Activated naive CD8-positive, alpha-beta T cell (primary cell): ENCODE measurements at regions not wholly inside any gene's neighbourhood (a gene's known extent, or its start where the extent isn't known, plus 50 kb on each side); places are given as distances from the start of the nearest gene placed in this dataset.

Experiments used
- H3K27ac Mint-ChIP-seq: one replicate; pipeline ENCODE4 v1.8.0; 2021; ENCODE audit warnings: mixed read lengths
- H3K27me3 Mint-ChIP-seq: one replicate; pipeline ENCODE4 v1.8.0; 2021; ENCODE audit warnings: mixed read lengths
- H3K36me3 Mint-ChIP-seq: one replicate; pipeline ENCODE4 v1.8.0; 2021; ENCODE audit warnings: mixed read lengths
- H3K4me1 Mint-ChIP-seq: one replicate; pipeline ENCODE4 v1.8.0; 2021; ENCODE audit warnings: low read depth, mixed read lengths
- H3K4me3 Mint-ChIP-seq: one replicate; pipeline ENCODE4 v1.8.0; 2021; ENCODE audit warnings: mild to moderate bottlenecking, mixed read lengths
- H3K9me3 Mint-ChIP-seq: one replicate; pipeline ENCODE4 v1.8.0; 2021; ENCODE audit warnings: low read depth, mixed read lengths

GRCh38 chr3:66582721-66583423 lies 82.0 kb upstream of the LRIG1 start:
- peaks cover 10% of the 10 kb centered on the region for H3K36me3 Mint-ChIP-seq
- H3K4me1 Mint-ChIP-seq, result peaks cover 15% of the 10 kb centered on the region
- H3K27ac Mint-ChIP-seq, result no peak overlapping the region
- H3K9me3 Mint-ChIP-seq, result peaks cover 14% of the 10 kb centered on the region
- H3K4me3 Mint-ChIP-seq, result no peak overlapping the region
- H3K27me3 Mint-ChIP-seq, result peaks cover 10% of the 10 kb centered on the region

- H3K4me3 Mint-ChIP-seq, result no peak overlapping the region
- peaks cover 10% of the 10 kb centered on the region for H3K27me3 Mint-ChIP-seq
Measured at GRCh38 chr3:66583424-66584040, 82.7 kb upstream of the LRIG1 start.

GRCh38 chr3:66585520-66586095 lies 84.8 kb upstream of the LRIG1 start:
- no peak overlapping the region for H3K27ac Mint-ChIP-seq
- H3K9me3 Mint-ChIP-seq, result no peaks in the 10 kb centered on the region
- H3K27me3 Mint-ChIP-seq, result peaks cover 9% of the 10 kb centered on the region
- no peaks in the 10 kb centered on the region for H3K36me3 Mint-ChIP-seq
- no peak overlapping the region for H3K4me3 Mint-ChIP-seq
- peaks cover 15% of the 10 kb centered on the region for H3K4me1 Mint-ChIP-seq

More at GRCh38 chr3:66583424-66584040, 82.7 kb upstream of the LRIG1 start:
- no peak overlapping the region for H3K27ac Mint-ChIP-seq
- peaks cover 15% of the 10 kb centered on the region for H3K4me1 Mint-ChIP-seq
- peaks cover 10% of the 10 kb centered on the region for H3K9me3 Mint-ChIP-seq
- H3K36me3 Mint-ChIP-seq, result peaks cover 7% of the 10 kb centered on the region

GRCh38 chr3:66586853-66587252 lies 86.0 kb upstream of the LRIG1 start:
- H3K36me3 Mint-ChIP-seq, result no peaks in the 10 kb centered on the region
- H3K4me3 Mint-ChIP-seq, result no peak overlapping the region
- H3K9me3 Mint-ChIP-seq, result no peaks in the 10 kb centered on the region
- peaks cover 9% of the 10 kb centered on the region for H3K27me3 Mint-ChIP-seq
- H3K4me1 Mint-ChIP-seq, result peaks cover 13% of the 10 kb centered on the region
- no peak overlapping the region for H3K27ac Mint-ChIP-seq

- no peak overlapping the region for H3K4me3 Mint-ChIP-seq
- H3K27me3 Mint-ChIP-seq, result peaks cover 12% of the 10 kb centered on the region
- peaks cover 5% of the 10 kb centered on the region for H3K4me1 Mint-ChIP-seq
- H3K36me3 Mint-ChIP-seq, result no peaks in the 10 kb centered on the region
- H3K27ac Mint-ChIP-seq, result no peak overlapping the region
- H3K9me3 Mint-ChIP-seq, result no peaks in the 10 kb centered on the region
Measured at GRCh38 chr3:66588340-66588847, 87.6 kb upstream of the LRIG1 start.

GRCh38 chr3:66592016-66592761 lies 91.4 kb upstream of the LRIG1 start:
- H3K27me3 Mint-ChIP-seq, result peaks cover 7% of the 10 kb centered on the region
- H3K4me1 Mint-ChIP-seq, result no peaks in the 10 kb centered on the region
- no peaks in the 10 kb centered on the region for H3K36me3 Mint-ChIP-seq
- no peaks in the 10 kb centered on the region for H3K9me3 Mint-ChIP-seq
- H3K27ac Mint-ChIP-seq, result no peak overlapping the region
- no peak overlapping the region for H3K4me3 Mint-ChIP-seq

- no peak overlapping the region for H3K27ac Mint-ChIP-seq
- no peaks in the 10 kb centered on the region for H3K4me1 Mint-ChIP-seq
- H3K9me3 Mint-ChIP-seq, result no peaks in the 10 kb centered on the region
- no peak overlapping the region for H3K4me3 Mint-ChIP-seq
- peaks cover 7% of the 10 kb centered on the region for H3K27me3 Mint-ChIP-seq
- no peaks in the 10 kb centered on the region for H3K36me3 Mint-ChIP-seq
Measured at GRCh38 chr3:66592927-66593625, 92.3 kb upstream of the LRIG1 start.

GRCh38 chr3:66593978-66594377 lies 93.2 kb upstream of the LRIG1 start:
- Mint-ChIP-seq H3K4me3 (no peak overlapping the region), H3K9me3 (no peaks in the 10 kb centered on the region), H3K27ac (no peak overlapping the region), H3K27me3 (peaks cover 7% of the 10 kb centered on the region), H3K36me3 (no peaks in the 10 kb centered on the region), H3K4me1 (no peaks in the 10 kb centered on the region)

GRCh38 chr3:66597308-66597863 lies 96.6 kb upstream of the LRIG1 start:
- Mint-ChIP-seq H3K27me3 (peaks cover 8% of the 10 kb centered on the region), H3K27ac (no peak overlapping the region), H3K36me3 (no peaks in the 10 kb centered on the region), H3K9me3 (no peaks in the 10 kb centered on the region), H3K4me3 (no peak overlapping the region), H3K4me1 (peaks cover 3% of the 10 kb centered on the region)

- H3K4me3 Mint-ChIP-seq, result no peak overlapping the region
- peaks cover 11% of the 10 kb centered on the region for H3K4me1 Mint-ChIP-seq
- peaks cover 6% of the 10 kb centered on the region for H3K27me3 Mint-ChIP-seq
- H3K36me3 Mint-ChIP-seq, result no peaks in the 10 kb centered on the region
- H3K27ac Mint-ChIP-seq, result no peak overlapping the region
- no peaks in the 10 kb centered on the region for H3K9me3 Mint-ChIP-seq
Measured at GRCh38 chr3:66598168-66598567, 97.3 kb upstream of the LRIG1 start.

GRCh38 chr3:66602237-66602636 lies 101.4 kb upstream of the LRIG1 start:
- H3K9me3 Mint-ChIP-seq, result no peaks in the 10 kb centered on the region
- no peak overlapping the region for H3K4me3 Mint-ChIP-seq
- H3K36me3 Mint-ChIP-seq, result no peaks in the 10 kb centered on the region
- no peak overlapping the region for H3K27ac Mint-ChIP-seq
- H3K4me1 Mint-ChIP-seq, result peaks cover 24% of the 10 kb centered on the region
- H3K27me3 Mint-ChIP-seq, result peaks cover 2% of the 10 kb centered on the region

GRCh38 chr3:66602691-66603090 lies 101.9 kb upstream of the LRIG1 start:
- Mint-ChIP-seq H3K27me3 (peaks cover 2% of the 10 kb centered on the region), H3K9me3 (no peaks in the 10 kb centered on the region), H3K4me1 (peaks cover 24% of the 10 kb centered on the region), H3K4me3 (no peak overlapping the region), H3K36me3 (no peaks in the 10 kb centered on the region), H3K27ac (no peak overlapping the region)

- no peak overlapping the region for H3K27ac Mint-ChIP-seq
Measured at GRCh38 chr3:66603151-66603611, 102.4 kb upstream of the LRIG1 start.

GRCh38 chr3:66604481-66604880 lies 103.7 kb upstream of the LRIG1 start:
- Mint-ChIP-seq H3K27me3 (peaks cover 3% of the 10 kb centered on the region), H3K9me3 (peaks cover 4% of the 10 kb centered on the region), H3K4me1 (peaks cover 24% of the 10 kb centered on the region), H3K27ac (no peak overlapping the region), H3K4me3 (no peak overlapping the region), H3K36me3 (peaks cover 2% of the 10 kb centered on the region)

More at GRCh38 chr3:66603151-66603611, 102.4 kb upstream of the LRIG1 start:
- H3K9me3 Mint-ChIP-seq, result no peaks in the 10 kb centered on the region
- peak overlapping the region; percentile 30 for H3K4me3 Mint-ChIP-seq
- H3K4me1 Mint-ChIP-seq, result peaks cover 24% of the 10 kb centered on the region
- H3K27me3 Mint-ChIP-seq, result peaks cover 2% of the 10 kb centered on the region
- no peaks in the 10 kb centered on the region for H3K36me3 Mint-ChIP-seq
